Hippocampal formation (tissue), 2 donors: ENCODE measurements at regions not wholly inside any gene's neighbourhood (a gene's known extent, or its start where the extent isn't known, plus 50 kb on each side); places are given as distances from the start of the nearest gene placed in this dataset.

Source experiments
- DNase-seq, 2 donors: peaks; one replicate each; lab custom pipeline; 2025; lab: John Stamatoyannopoulos, UW

DNA sequence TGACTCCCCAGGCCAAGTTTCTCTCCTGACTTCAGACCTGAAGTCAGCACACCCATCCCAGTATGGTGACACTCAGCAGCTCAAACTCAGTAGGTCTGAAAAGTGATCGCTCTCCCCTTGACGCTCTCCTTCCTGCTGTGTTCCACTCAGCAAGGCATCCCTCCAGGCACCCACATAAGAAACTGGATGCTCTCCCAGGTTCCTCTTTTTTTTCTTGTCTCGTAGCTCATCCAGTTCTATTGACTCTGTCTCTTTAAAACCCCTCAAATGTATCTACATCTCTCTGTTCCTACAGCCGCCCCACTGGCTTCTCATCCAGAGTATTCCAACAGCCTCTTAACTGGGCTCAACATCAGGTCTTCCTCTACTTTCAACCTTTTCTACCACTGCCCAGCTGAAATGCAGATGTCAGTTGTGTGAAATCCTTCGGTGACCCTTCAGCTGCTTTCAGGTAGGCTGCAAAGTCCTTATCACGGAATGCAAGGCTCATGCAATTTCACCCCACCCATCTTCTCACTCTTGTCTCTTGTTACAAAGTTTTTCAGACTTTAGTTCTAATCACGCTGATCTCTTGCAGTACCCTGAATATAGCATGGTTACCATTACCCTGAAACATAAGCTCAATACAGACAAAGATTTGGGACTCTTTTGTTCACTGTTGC, 286.2 kb upstream of the POU3F1 start:
- no peak for DNase-seq

DNA sequence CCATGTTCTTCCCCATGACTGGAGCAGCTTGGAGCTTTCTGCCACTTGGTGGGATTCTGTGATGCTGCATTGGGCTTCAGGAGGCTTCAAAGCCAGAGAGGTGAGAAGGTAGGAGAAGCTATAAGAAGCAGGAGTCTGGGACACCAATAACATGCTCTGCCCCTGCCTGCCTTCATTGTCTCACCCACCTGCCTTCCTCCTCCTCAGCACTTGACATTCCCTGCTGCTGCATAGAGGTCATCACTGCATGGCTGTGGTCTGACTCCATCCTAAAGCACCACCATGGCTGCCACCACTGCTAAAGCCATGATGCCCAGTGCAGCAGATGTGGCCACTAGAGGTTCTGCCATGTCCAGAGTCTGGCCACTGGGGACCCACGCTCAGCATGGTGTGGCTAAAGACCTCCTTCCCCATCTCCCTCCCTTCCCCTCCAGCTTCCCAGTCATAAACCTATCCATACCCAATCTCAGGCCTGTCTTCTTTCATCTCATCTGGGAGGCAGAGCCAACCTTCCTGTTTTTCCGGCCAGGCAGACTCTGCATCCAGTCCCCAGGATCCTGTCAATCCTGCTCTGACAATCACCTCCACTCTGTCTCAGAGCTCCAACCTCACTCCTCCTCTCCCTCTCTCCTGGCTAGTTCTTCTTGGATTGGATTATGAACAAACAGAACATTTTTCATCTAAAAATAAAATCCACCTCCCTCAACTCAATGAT, 285.1 kb upstream of the POU3F1 start:
- DNase-seq: no peak

DNA sequence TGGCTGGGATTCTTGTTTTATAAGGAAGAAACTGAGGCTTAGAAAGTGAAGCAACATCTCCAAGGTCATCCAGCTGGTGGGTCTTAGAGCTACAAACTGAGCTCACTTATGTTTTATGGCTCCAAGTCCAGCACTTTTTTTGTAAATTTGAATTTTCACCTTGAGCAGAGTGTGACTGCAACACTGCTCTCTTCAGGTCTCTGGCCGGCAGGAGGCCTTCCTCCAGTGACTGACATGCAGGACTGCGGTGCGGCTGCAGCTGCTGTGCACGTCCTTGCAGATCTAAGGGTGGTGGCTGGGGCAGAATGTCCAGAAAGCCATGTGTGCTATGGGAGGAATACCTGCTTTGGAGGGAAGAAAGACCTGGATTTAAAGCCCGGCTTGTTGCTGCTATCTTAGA, 284.2 kb upstream of the POU3F1 start:
- DNase-seq: no peak

DNA sequence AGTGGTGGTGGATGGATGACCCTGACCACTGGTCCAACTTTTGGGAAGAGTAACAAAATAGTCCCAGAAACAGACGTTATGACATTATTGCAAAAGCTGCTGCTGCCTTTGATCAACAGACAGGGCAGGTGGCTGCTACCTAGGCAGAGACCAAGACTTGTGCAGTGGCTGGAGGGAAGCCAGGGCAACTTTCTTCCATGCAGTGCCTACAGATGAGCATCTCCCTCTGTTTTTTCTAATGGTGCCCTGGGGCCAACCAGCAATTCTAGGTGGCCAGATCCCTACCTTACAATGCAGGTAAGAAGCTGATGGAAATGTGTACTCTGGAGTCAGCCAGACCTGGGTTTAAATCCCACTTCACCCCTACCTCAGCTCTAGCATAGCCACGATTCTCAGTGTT, 283.1 kb upstream of the POU3F1 start:
- DNase-seq: no peak

DNA sequence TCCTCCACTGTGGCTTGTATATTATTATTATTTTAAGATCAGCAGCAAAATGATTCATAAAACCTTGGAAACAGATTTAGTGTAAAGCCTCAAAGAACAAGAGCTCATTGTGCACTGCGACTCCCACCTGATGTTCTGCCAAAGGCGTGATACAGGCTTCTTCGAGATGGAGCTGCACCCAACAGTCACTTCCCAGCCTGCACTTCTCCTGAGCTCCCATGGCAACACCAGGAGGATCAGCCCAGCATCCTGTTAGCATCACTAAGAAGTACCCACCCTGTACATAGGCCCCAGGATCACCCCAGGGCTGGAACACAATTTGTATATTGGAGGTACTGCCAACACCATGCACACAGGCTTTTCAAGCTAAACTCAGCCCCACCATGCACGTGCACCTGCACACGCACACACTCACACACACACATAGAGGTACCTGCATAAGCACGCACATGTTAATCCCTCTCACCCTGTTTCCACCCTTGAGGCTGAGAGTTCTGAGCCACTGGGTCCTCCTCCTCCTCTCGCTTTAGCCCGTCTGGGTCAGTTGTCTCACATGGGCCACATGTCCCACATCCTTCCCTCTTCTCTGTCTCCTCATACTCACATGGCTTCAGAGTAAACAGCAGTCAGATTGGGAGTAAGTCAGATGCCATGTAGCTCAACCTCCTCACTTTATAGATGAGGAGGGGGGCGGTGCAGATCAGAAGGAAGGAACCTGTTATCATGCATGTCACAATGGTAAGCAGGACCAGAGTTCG, 281.9 kb upstream of the POU3F1 start:
- DNase-seq: no peak

DNA sequence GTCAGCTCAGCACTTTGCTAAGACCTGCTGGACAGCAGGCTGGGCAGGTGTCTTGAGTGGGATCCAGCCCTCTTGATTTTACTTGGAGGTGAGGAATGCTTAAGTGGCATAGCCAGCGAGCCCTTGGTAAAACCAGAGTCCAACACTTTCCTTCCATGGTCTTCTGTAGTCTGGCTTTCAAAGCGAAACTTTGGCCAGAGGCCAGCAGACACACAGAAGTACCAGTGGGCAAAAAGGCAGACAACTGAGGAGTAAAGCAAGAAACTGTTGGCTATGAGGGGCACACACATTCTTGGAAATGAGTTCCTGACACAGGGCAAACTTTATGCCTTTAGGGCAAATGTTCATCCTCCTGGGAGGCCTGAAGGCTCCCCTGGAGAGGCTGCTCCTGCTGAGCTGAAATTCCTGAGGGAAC, 281.0 kb upstream of the POU3F1 start:
- DNase-seq: no peak

DNA sequence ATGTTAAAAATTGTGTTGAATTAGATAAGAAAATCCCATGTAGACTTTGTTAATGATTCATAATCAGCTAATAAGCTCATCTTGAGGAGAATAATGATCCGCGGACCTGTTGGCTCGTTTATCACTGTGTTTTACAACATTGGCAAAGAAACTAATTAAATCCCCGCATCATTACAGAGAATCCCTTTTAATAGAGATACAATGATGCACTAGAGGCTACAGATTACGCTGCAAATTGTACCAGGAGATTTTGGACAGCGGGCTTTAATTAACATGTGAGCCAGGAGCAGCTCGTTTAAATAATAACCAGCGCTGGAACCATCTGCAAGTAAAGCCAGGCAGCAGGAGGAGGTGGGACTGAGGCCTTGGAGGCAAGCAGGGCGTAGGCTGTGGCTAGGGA, 280.3 kb upstream of the POU3F1 start:
- DNase-seq: no peak

DNA sequence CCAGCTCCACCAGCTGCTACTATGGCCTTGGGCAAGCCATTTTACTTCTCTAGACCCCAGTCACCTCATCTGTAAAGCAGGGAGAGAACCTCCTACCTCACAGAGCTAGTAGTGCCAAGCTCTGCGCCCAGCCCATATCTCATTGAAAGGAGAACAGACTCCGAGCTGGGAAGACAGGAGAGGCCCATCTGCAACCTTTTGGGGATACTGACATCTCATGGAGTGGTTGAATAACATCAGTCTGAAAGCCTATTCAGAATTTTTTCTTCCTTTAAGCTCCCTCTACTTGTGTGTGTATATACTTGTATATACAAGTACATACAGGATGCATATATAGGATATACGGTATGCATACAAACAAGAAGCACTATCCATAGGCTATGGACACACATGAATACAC, 279.5 kb upstream of the POU3F1 start:
- DNase-seq: no peak

DNA sequence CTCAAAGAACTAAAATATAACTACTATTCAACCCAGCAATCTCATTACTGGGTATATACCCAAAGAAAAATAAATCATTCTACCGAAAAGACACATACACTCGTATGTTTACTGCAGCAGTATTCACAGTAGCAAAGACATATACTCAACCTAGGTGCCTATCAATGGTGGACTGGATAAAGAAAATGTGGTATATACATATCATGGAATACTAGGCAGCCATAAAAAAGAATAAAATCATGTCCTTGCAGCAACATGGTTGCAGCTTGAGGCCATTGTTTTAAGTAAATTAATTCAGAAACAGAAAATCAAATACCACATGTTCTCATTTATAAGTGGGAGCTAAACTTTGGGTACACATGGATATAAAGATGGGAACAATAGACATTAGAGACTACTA, 266.2 kb upstream of the POU3F1 start:
- DNase-seq: no peak

DNA sequence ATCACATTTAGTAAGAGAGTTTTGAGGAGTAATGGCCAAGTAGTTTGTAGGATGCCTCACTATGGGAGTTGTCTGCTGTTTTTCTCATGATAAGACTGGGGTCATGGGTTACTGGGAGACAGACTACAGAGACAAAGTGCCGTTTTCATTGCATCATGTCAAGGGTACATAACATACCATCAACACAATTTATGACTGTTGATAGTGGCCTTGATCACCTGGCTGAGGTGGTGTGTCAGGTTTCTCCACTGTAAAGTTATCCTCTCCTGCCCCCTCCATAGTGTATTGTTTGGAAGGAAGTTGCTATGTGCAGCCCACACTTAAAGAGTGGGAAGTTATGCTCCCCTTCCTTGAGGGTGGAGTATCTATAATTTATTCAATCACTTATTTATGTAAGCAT, 263.5 kb upstream of the POU3F1 start:
- no peak for DNase-seq

DNA sequence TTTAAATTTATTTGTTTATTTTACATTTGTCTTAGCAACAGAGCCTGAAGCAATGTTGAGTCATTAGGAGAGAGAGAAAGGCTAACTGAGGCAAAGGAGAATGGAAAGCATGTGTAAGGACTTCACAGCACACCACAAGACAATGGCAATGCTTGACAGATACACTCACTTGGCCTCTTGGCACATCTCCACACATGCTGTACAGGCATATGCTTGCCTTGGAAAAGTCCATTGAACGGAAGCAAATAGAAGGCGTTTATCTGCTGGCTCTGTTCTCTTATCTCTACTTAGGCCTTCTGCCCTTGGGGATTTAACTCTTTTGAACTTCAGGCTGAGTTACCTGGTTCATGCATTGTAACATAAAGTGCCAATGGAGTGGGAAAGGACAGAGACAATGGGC, 262.2 kb upstream of the POU3F1 start:
- no peak for DNase-seq

DNA sequence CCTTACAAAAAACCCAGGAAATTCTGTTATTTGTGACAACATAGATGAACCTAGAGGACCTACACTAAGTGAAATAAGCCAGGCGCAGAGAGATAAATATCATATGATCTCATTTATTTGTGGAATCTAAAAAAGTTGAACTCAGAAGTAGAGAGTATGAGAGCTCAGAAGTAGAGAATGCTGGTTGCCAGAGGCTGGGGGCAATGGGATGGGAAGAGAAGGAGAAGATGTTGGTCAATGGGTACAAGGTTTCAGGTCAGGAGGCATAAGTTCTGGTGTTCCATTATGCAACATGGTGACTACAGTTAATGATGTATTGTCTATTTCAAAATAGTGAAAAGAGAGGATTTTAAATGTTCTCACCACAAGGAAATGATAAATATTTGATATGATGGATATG, 259.1 kb upstream of the POU3F1 start:
- DNase-seq: no peak

DNA sequence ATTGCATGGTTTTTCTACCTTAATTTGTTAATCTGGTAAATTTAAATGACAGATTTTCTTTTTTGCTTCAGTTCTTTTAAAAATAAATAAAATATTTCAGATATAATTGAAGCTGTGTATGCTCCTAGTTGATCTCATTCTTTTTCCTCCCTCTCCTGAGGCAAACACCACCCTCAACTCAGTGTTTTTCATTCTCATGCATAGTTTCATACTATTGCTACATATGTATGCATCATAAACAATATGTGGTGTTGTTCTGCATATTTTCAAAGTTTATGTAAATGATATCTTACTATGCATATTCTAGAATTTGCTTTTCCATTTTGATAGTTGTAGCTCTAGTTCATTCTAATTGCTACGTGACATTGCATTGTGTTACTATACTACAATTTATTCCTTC, 257.2 kb upstream of the POU3F1 start:
- no peak for DNase-seq

DNA sequence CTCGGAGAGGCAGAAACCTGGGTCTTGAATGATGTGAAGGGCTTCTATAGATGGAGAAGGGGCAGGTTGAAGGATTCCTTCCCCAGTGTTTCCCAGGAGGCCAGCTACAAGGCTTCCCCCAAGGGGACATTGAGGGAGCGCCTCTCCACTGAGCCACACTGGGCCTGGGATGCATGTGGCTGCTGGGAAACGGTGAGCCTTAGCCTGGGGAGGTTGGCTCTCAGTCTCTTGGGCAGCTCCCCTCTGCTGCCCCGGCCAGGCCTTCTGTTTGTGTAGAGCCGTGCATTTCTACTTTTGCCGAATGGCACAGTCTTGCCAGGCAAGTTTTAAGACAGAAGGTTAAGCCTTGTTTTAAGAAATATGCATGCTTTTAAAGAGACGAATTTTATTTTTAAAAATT, 254.4 kb upstream of the POU3F1 start:
- no peak for DNase-seq

DNA sequence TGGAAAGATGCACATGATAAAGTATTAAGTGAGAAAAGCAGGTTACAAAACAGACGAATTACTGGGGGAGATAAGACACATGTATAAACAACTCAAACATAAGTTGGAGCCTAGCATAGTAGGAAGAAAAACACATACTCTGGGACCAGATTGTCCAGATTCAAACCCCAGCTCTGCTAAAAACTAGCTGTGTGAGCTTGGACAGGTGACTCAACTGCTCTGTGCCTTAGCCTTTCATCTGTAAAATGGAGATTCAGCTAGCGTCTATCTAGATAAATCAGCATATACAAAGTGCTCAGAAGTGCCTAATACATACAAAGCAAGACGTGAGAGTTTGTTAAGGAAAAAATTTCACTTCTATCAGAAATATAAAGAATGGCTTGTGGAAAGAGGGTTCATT, 254.0 kb upstream of the POU3F1 start:
- DNase-seq: no peak

DNA sequence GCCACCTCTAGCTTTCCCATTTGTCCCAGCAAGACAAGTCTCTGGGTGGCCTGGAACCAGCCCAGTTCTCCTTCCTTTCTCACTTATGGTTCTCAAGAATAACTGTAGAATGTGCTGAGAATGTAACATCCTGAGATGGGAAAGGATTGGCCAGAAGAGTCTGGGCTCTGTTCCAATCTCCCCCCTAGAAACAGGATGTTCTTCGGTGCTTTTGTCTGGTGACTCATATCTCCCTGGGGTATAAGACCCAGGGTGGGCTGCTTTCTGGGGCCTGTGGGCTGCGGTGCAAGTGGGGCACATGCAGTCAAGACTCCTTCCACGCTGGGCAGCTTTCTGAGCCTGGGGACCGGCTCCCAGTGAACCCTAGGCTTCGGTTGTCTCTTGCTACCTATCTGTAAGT, 251.2 kb upstream of the POU3F1 start:
- DNase-seq: no peak

DNA sequence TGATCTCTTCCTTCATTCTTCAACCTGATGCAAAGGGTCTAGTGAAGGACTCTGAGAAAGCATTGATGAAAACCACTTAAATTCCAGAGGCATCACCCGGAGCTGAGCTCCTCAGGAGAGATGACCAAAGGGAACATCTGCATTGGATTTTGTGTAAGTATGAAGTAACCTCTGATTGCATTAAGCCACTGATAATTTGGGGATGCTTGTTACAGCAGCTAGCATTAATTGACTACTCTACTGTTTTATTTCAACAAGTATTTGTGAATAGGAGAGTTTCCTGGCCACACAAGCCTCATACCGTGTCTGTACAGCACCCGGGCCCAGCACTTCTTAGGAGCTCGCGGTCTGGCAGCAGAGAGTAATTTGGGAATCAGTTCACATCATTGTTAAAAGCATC, 250.7 kb upstream of the POU3F1 start:
- no peak for DNase-seq

DNA sequence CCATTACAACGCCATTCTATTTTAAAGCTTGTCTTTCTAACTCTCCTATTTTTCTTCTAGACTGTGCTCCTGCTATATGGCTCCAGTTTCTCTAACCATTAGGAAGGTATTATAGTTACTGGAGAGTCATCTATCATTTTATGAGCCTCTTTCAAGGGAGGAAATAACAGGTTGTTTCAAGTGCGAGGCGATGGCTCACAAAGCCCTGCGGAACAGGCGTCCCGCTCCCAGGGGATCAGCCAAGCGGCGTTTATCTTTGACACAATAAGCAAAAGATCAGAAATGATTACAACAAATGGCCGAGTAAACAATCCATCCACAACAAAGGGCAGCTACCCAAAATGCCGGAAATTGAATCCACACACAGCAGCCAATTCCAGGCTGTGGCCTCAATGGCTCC, 249.5 kb upstream of the POU3F1 start:
- no peak for DNase-seq

DNA sequence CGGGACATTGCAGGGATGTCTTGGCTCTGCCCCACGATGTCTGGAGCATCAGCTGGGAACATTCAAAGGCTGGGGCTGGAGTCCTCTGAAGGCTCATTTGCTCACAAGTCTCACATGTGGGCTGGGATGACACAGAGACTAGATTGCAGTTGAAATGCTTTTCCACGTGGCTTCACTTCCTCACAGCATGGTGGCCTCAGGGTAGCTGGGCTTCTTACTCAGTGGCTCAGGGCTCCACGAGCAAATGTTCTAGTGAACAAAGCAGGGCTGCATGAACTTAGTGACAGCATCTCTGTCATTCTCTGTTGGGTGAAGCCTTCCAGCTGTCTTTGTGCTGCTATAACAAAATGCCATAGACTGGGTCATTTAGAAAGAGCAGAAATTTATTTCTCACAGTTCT, 247.0 kb upstream of the POU3F1 start:
- DNase-seq: no peak

DNA sequence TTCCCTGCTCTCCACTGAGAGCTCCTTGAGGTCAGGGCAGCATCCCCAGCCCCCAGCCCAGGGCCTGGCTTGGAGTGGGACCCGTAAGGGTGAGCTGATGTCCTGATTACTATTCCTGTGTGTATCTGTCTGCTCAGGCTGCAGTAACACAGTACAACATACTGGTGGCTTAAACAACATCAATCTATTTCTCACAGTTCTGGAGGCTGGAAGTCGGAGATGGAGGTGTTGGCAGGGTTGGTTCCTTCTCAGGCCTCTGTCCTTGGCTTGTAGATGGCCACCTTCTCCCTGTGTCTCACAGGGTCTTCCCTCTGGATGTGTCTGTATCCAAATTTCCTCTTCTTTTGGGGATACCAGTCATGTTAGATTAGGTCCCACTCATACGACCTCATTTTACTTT, 246.4 kb upstream of the POU3F1 start:
- DNase-seq: no peak

DNA sequence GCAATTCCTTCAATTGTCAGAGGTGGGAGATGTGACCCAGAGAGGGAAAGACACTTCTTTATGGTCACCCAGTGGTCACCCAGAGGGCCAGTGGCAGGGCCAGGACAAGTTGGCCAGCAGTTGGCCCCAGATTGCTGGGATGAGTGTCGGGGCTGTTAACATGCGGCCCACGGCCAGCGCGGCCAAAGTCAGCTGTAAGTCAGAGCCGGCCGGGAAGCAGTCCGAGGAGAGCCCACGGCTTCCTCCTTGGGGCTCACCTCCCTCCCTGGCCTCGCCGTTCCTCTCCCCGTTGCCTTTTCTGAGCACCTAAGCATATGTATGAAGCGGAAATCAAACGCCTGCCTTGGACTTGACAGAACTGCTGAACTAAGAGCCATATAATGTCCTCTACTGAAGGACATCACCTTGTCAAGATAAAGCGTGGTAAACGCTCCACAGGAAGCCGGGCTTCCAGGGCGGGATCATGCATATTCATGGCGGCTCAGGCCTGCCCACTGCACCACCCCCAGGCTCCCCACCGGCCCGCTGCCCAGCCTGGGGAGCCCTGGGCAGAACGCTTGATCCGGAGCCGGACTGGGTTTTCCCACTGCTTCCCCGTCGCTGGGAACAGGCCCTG, 245.4 kb upstream of the POU3F1 start:
- DNase-seq: no peak

DNA sequence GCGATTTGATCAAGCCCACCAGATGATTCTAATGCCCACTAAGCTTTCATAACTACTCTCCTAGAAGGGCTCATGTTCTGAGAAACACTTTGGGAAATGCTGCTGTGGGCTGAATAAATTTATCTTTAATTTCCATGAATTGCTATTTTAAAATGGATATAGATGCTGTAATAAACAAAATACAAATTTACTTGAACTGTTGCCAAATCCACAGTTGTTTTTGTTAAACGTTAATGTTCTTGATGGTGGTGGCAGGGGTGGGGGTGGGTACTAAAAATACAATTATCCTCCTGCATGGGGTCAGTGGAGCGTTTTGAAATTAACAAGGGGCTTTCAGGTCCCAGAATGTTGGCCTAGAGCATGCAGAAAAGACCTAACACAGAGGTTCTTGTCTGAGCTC, 244.7 kb upstream of the POU3F1 start:
- DNase-seq: no peak

DNA sequence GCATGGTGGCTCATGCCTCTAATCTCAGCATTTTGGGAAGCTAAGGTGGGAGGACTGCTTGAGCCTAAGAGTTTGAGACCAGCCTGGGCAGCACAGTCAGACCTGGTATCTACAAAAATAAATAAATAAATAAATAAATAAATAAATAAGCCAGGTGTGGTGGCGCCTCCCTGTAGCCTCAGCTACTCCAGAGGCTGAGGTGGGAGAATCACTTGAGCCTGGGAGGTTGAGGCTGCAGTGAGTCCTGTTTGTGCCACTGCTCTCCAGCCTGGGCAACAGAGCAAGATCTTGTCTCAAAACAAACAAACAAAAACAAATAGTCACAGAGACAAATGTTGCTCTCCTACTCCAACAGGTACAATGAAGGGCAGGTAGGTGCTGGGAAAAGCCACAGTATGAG, 242.4 kb upstream of the POU3F1 start:
- no peak for DNase-seq
